ENCODE measurements at regions not wholly inside any gene's neighbourhood (a gene's known extent, or its start where the extent isn't known, plus 50 kb on each side); places are given as distances from the start of the nearest gene placed in this dataset.

GRCh38 chr16:64094992-64095634 is 1026.8 kb downstream of the CDH11 start:
- TF ChIP-seq CTCF (IDR thresholded peaks at IDR 0.05) = no peak
- no peak for TF ChIP-seq POLR2A (IDR thresholded peaks at IDR 0.05)
